ENCODE measurements at regions not wholly inside any gene's neighbourhood (a gene's known extent, or its start where the extent isn't known, plus 50 kb on each side); places are given as distances from the start of the nearest gene placed in this dataset.

DNA sequence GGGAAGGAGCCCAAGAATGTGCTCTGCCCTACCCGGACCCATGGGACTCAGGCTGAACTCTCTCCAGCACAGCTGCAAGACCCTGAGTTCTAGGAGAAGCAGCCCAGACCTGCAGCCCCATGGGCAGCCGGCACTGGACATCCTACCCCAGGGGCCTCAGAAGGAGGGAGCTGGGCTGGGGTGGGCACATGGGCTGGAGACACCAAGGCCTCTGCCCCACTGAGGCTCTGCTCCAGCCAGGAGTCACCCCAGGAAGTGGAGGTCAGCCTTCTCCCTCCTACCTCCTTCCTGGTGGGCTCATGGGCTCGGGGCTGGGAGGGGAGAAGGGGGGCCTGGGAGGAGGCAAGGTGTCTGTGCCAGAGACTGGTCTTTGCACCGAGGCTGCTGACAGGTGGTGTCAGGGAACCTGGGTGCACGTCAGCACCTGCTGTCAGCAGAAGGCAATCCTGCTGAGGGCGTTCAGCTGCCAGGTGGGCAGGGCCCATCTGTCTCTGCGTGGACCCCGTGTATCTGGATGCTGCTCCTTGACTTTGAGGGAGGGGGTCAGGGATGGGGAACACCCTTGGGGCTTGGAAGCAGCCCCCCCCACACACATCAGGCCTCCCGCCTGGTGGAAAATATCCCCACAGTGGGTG, 95.2 kb downstream of the PDGFA start:
- TF ChIP-seq, protein P1, sequence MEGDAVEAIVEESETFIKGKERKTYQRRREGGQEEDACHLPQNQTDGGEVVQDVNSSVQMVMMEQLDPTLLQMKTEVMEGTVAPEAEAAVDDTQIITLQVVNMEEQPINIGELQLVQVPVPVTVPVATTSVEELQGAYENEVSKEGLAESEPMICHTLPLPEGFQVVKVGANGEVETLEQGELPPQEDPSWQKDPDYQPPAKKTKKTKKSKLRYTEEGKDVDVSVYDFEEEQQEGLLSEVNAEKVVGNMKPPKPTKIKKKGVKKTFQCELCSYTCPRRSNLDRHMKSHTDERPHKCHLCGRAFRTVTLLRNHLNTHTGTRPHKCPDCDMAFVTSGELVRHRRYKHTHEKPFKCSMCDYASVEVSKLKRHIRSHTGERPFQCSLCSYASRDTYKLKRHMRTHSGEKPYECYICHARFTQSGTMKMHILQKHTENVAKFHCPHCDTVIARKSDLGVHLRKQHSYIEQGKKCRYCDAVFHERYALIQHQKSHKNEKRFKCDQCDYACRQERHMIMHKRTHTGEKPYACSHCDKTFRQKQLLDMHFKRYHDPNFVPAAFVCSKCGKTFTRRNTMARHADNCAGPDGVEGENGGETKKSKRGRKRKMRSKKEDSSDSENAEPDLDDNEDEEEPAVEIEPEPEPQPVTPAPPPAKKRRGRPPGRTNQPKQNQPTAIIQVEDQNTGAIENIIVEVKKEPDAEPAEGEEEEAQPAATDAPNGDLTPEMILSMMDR (IDR thresholded peaks at IDR 0.05) = no peak
- TF ChIP-seq EP300 (IDR thresholded peaks at IDR 0.05) (no peak), POLR2A (IDR thresholded peaks at IDR 0.05) (no peak)
